GM21619 (cell line): ENCODE measurements at regions not wholly inside any gene's neighbourhood (a gene's known extent, or its start where the extent isn't known, plus 50 kb on each side); places are given as distances from the start of the nearest gene placed in this dataset.
"Not testable (repeated sequence)": the region's sequence is repeated elsewhere in the genome, so short reads cannot be mapped to it uniquely, and the experiment has no call there.

ENCODE experiments used
- ATAC-seq: cut with Tn5 transposase; IDR thresholded peaks from one replicate; pipeline ENCODE4 v1.9.1; 2021; ENCODE audit not compliant: unreplicated experiment

DNA sequence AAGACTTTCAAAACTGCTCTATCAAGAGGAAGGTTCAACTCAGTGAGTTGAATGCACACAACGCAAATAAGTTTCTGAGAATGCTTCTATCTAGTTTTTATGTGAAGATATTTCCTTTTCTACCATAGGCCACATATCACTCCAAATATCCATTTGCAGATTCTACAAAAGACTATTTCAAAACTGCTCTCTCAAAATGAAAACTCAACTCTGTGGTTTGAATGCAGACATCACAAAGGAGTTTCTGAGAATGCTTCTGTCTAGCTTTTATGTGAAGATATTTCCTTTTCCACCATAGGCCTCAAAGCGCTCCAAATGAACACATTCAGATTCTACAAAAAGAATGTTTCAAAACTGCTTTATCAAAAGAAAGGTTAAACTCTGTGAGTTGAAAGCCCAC is 1093.1 kb upstream of the DEFB115 start:
- not testable (repeated sequence) for ATAC-seq

DNA sequence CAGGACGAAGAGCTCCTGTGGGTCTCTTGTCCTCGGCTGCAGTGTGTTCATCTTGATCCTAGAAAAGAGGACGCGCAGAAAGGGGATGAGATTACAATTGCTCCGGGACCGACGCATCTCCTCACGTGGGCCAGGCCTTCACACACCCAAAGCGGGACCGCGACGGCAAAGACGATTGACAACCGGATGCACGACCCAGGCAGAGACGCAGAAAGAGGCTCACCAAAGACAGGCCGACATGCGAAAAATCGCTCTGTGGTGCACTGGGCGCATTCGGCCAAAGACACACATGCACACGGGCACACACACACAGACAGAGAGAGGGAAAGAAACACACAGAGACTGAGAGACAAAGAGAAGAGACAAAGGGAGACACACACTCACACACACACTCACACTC is 1089.9 kb upstream of the DEFB115 start:
- no peak for ATAC-seq

DNA sequence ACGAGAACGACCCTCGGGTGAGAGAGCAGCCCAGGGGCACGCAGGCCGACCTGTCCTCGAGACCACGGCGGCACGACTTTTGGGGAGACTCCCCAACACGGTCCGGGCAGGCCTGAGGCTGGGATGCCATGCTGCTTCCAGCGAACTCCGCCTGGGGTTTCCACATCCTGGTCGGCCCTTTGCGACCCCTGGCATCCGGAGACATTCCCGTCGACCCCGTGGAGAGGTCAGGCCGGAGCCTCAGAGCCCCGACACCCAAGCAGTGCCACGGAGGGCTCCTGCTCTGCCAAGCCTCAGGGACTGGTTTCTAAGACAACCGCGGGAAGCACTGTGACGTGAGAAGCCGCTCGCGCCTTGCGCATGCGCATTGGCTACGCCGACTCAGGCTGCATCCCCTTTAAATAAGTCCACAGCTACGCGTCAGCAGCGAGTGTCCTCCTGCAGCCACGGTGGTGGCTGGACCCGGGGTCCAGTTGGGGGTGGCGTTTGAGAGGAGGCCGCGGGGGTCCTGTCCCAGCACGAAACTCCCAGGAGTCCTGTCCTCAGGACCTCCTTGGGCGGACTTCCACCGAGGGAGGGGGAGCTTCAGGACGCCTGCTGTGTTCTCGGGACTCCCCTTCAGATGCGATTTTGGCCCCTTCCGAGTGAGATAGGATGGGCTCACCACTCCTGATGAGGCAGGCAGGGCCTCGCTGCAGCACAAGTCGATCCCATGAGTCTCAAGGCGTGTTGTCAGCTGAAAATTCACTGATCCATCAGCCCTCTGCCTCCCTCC is 1089.3 kb upstream of the DEFB115 start:
- no peak for ATAC-seq

DNA sequence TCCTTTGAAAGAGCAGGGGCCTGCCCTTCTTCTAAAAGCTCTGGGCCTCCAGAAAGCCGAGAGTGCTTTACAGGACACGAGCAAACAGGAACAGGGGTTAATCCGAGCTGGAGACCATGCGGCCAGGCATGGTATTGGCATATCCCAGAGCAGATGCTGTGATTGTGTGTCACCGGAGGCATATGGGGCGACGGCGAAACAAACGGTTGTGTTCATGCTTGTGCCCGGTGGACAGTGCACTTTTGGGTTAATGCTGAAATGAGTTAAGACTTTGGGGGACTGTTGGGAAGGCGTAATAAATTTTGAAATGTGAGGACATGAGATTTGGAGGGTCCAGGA is 1088.7 kb upstream of the DEFB115 start:
- ATAC-seq = no peak

DNA sequence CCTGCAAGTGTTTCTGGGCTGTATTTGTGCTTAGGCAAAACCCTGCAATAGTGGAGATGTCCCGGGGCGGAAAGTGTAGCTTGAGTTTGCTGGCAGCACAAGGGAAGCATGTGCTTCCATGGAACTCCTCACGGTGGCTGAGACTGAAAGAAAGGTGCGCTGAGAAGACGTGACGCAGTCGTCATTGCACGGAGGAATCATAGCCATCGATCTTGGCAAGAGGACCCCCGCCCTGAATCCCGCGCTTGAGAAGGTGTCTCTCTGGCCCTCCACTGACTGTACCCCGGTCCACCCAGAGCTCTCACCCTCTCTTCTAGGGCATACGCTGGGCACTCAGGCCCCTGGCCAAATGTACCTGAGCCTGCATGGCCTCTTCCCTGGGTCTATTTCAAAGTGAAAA is 1081.8 kb upstream of the DEFB115 start:
- no peak for ATAC-seq

DNA sequence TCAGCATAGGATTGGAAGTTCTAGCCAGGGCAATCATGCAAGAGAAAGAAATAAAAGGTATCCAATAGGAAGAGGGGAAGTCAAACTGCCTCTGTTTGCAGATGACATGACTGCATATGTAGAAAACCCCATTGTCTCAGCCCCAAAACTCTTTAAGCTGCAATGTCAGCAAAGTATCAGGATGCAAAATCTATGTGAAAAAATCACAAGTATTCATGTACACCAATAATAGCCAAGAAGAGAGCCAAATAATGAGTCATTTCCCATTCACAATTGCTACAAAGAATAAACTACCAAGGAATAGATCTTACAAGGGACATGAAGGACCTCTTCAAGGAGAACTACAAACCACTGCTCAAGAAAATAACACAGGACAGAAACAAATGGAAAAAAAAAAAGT is 1074.3 kb upstream of the DEFB115 start:
- ATAC-seq = not testable (repeated sequence)

DNA sequence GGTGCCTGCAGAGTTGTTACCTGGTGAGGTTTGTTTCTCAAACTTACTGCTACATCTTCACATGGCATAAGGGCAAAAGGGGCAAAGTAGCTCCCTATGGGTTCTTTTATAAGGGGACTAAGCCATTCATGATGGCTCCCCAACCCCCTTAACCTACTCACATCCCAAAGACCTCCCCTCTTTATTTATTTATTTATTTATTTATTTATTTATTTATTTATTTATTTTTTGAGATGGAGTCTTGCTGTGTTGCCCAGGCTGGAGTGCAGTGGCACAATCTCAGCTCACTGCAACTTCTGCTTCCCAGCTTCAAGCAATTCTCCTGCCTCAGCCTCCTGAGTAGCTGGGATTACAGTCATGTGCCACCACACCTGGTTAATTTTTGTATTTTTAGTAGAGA is 1065.7 kb upstream of the DEFB115 start:
- ATAC-seq = not testable (repeated sequence)

DNA sequence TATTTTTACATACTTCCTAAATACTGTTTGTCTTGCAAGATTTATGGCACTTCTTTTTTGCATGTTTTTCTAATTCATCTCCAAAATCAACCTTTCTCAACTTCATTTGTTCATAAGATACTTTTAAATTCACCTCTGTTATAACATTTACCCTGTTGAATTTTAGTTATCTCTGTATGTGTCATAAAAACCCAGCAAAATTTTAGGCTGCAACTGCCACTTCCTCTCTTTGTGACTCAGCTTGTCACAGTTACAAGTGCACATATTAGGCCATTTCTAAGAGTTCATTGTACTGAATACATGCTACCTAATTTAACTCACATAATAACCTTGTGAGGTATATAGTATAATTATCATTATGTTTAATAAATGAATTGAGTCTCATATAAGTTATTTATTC is 1023.0 kb upstream of the DEFB115 start:
- ATAC-seq = not testable (repeated sequence)

DNA sequence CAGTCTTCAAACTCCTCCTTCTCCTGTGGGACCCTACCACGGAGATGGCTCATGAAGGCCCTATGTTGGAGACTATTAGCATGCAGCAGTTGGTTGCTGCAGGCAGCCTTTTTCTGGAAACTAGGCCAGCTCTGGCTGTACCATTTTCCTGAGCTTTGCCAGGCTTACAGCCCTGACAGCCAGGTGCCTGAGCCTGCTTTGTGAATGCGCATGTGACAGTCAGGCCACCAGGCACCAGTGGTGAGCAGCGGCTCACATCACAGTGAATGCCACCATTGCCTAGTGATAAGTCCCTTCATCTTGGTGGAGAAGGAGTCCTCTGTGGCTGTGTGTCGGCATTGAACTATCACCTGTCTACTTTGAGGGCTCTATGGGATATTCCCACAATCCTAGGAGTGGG is 982.4 kb upstream of the DEFB115 start:
- not testable (repeated sequence) for ATAC-seq

DNA sequence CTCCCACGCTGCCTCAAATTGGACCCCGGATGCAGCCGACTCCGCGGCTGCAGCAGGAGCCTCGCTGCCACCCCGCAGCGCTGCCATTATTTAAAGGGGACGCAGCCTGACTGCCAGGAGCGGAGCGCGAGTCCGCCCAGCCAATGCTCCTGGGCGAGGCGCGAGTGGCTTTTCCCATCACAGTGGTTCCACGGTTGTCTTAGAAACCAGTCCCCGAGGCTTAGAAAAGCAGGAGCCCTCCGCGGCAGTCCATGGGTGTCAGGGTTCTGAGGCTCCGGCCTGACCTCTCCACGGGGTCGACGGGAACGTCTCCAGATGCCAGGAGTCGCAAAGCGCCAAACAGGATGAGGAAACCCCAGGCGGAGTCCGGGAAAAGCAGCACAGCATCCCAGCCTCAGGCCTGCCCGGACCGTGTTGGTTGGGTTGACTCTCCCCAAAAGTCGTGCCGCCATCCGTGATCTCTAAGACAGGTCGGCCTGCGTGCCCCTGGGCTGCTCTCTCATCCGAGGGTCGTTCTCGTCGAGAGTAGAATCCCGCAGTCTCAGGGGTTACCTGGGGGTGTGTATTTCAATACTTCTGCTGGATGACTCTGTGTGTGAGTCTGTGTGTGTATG is 975.8 kb upstream of the DEFB115 start:
- no peak for ATAC-seq

DNA sequence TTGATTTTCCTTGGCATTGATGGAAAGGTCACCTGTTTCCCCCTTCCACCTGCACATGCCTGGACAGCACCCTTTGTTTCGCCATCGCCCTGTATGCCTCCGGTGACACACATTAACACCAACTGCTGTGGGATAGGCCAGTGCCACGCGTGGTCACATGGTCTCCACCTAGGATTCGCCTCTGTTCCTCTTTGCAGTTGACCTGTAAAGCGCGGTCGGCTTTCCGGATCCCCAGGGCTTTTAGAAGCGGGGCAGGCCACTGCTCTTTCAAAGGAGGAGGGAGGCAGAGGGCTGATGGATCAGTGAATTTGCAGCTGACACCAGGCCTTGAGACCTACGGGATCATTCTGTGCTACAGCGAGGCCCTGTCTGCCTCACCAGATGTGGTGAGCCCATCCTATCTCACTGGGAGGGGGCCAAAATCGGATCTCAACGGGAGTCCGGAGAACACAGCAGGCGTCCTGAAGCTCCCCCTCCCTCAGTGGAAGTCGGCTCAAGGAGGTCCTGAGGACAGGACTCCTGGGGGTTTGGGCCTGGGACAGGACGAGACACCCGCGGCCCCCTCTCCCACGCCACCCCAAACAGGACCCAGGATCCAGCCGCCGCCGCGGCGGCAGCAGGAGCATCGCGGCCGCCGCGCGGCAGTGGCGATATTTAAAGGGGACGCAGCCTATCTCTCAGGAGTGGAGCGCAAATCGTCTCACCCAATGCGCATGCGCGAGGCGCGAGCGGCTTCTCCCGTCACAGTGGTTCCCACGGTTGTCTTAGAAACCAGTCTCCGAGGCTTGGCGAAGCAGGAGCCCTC is 973.8 kb upstream of the DEFB115 start:
- ATAC-seq = not testable (repeated sequence)

DNA sequence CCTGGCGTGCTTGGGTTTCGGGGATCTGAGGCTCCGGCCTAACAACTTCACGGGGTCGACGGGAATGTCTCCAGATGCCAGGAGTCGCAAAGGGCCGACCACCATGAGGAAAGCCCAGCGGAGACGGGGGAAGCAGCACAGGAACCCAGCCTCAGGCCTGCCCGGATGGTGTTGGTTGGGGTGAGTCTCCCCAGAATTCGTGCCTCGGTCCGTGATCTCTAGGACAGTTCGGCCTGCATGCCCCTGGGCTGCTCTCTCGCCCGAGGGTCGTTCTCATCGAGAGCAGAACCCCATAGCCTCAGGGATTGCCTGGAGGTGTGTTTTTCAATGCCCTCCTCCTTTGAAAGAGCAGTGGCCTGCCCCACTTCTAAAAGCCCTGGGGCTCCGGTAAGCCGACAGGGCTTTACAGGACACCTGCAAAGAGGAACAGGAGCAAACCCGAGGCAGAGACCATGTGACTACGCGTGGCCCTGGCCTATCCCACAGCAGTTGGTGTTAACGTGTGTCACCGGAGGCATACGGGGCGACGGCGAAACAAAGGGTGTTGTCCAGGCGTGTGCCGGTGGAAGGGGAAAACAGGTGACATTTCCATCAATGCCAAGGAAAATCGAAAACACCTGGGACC is 973.1 kb upstream of the DEFB115 start:
- ATAC-seq = no peak

DNA sequence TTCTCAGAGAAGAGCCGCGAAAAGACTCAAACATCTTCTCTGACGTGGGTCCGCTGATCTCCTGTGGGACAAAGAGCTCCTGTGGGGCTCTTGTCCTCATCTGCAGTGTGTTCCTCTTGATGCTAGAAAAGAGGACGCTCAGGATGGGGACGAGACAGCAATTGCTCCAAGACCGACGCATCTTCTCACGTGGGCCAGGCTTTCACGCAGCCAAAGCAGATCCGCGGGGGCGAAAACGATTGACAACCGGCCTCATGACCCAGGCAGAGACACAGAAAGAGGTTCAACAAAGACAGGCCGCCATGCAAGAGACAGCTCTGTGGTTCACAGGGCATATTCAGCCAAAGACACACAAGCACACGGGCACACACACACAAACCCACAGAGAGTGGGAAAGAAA is 971.8 kb upstream of the DEFB115 start:
- no peak for ATAC-seq

DNA sequence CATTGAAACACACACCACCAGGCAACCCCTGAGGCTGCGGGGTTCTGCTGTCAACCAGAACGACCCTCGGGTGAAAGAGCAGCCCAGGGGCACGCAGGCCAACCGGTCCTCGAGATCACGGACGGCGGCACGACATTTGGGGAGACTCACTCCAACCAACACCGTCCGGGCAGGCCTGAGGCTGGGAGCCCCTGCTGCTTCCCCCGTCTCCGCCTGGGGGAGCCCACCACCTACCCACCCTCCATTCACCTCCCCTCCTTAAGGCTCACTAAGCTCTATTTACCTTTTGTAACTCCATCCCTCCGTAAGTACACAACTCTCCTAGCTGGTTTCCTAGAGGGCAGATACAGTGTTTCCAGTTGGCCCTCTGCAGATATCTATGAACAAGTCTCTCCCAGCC is 971.3 kb upstream of the DEFB115 start:
- ATAC-seq = no peak

DNA sequence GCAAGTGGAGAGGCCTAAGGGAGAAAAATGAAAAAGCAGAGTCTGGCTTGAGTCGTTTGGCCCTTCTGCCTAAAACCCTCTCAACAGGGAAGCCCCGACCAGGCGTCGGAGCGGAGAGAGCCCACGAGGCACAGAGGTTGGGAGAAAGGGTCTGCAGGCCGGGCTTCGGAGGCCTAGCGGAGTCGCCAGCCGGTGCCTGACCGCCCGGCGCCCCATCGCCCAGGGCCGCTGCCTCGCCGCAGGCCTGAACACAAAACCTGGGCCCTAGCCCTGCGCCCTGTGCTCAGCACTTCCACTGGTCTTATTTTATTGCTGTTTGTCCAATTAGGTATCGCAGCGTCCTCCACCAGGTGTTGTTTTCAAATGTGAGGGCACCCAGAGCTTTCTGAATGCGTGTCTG is 970.0 kb upstream of the DEFB115 start:
- ATAC-seq = not testable (repeated sequence)

DNA sequence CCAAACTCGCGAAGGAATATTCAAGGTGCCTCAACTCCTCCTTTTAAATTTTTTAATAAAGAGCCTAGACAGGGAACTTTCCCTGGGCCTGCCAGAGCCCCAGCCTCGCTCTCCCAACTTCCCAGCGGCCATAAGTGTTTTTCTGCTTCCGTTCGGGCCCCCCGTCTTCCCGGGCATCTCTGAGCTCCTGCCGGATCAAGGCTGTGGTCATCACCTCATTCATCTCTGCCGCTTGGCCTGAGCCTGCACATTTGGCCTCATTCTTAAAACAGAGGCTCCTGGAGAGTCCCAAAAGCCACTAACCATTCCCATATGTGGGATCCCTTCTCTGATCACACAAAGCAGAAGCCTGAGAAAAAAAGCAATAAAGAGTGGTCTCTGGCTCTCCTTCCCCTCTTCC is 969.1 kb upstream of the DEFB115 start:
- no peak for ATAC-seq

DNA sequence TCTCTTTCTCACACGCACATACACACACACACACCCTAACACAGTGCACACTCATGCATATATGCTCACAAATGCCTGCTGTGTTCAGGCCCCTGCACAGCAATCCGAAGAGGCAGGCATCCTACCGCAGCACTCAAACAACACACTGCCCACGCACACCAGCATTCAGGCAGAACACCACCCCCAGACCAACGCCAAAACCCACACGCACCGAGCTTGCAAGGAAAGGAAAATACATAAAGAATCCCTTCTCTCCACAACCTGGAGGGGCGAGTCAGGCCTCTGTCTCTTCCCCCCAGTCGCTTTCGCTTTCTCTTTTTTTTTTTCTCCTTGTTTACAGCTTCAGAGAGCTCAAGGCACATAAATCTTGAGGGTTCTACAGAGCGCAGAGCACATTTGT is 968.4 kb upstream of the DEFB115 start:
- not testable (repeated sequence) for ATAC-seq

DNA sequence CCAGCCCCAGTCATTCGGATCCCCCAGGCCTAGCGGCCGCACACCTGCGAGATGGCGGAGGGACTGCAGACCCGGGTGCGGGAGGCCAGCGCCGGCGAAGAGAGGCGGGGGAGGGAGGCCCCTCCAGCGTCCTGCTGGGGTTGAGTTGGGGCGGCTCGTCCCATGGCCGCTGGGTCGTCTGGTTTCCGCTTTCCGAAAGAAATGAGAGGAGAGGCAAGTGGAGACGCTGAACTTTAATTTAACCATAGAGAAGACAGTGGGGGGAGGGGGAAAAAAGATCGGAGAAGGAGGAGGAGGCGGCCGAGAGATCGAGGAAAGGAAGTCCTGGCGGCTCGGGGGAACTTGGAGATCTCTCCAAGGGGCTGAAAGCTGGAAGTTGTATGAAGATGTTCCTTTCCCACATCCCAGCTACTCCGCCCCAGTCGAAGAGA is 967.7 kb upstream of the DEFB115 start:
- ATAC-seq = not testable (repeated sequence)

DNA sequence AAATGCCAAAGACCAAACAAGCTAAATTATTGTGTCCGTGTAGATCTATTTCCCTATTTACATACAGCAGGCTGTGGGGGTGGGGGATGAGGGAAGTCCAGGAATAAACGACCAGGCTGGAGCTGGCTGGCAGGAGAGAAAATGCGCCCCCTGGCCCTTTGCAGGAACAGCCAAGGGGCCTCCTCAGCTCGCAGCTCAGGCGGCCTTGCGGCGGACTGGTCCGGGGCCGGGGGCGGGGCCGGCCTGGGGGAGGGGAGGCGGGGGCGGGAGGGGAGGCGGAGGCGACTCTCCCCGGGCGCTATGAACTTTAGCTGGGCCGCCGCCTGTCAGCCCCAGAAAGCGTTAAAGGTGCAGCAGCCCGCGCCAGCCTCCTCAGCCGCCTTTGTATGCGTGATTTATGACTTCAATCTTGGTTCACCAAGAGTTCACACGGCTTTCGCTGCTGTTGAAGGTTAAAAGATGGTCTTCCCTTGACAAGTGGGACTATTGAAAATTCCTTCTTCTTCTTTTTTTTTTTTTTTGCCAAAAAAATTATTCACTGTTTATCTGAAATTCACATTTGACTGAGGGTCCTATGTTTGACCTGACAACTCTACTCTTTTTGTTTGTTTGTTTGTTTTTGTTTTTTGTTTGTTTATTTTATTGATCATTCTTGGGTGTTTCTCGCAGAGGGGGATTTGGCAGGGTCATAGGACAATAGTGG is 967.0 kb upstream of the DEFB115 start:
- ATAC-seq = peak; percentile 60

DNA sequence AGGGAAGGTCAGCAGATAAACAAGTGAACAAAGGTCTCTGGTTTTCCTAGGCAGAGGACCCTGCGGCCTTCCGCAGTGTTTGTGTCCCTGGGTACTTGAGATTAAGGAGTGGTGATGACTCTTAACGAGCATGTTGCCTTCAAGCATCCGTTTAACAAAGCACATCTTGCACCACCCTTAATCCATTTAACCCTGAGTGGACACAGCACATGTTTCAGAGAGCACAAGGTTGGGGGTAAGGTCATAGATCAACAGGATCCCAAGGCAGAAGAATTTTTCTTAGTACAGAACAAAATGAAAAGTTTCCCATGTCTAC is 966.4 kb upstream of the DEFB115 start:
- not testable (repeated sequence) for ATAC-seq

DNA sequence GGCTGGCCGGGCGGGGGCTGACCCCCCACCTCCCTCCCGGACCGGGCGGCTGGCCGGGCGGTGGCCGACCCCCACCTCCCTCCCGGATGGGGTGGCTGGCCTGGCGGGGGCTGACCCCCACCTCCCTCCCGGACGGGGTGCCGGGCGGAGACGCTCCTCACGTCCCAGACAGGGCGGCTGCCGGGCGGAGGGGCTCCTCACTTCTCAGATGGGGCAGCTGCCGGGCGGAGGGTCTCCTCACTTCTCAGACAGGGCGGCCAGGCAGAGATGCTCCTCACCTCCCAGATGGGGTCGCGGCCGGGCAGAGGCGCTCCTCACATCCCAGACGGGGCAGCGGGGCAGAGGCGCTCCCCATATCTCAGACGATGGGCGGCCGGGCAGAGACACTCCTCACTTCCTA is 965.8 kb upstream of the DEFB115 start:
- not testable (repeated sequence) for ATAC-seq
